ENCODE measurements at regions not wholly inside any gene's neighbourhood (a gene's known extent, or its start where the extent isn't known, plus 50 kb on each side); places are given as distances from the start of the nearest gene placed in this dataset.

DNA sequence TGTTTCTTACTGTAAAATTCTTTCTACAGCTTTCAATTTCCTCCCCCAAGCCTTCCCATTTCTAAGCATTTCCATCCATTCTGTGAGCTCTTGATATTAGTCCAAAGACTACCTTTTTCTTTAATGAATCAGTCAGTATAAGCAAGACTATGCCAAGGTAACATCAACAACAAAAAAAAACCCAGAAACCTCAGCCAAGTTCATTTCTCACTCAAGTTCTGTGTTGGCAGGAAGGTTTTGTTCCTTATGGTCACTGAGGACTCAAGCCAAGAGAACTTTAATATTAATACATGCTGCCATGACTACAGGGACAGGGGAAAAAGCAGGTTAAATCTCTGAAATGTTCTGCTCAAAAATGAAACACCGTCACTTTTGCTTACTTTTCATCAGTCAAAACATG lies 621.2 kb upstream of the NRP1 start:
- no peak for TF ChIP-seq EZH2 (IDR thresholded peaks at IDR 0.05; ENCODE audit: borderline replicate concordance, low read depth, low read length, severe bottlenecking)
- no peak for TF ChIP-seq CTCF (IDR thresholded peaks at IDR 0.05; ENCODE audit: borderline replicate concordance, extremely low read depth, low read length, poor library complexity, severe bottlenecking)
